GM21737 (cell line): ENCODE measurements at regions not wholly inside any gene's neighbourhood (a gene's known extent, or its start where the extent isn't known, plus 50 kb on each side); places are given as distances from the start of the nearest gene placed in this dataset.

ENCODE experiments used
- ATAC-seq: cut with Tn5 transposase; IDR thresholded peaks from one replicate; pipeline ENCODE4 v1.9.1; 2021; ENCODE audit warnings: mild to moderate bottlenecking, moderate library complexity; ENCODE audit not compliant: unreplicated experiment

DNA sequence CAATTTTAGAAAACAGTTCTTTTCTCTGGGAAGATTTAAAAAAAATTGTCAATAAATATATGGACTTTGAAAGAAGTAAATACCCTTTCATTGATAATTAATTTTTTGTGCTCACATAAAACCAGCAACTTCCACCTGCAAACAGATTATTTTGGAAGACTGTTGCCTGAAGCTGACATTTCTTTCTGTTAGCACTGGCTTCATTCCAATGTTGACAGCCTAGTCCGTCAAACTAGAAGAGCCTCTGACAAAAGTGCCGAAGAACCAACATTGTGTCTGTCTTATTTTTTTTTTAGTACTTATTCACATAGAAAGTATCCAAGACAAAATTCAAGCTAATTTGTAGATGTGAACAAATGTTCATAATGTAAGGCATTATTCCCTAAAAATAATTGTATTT is 108.6 kb upstream of the TMEM161B start:
- no peak for ATAC-seq

DNA sequence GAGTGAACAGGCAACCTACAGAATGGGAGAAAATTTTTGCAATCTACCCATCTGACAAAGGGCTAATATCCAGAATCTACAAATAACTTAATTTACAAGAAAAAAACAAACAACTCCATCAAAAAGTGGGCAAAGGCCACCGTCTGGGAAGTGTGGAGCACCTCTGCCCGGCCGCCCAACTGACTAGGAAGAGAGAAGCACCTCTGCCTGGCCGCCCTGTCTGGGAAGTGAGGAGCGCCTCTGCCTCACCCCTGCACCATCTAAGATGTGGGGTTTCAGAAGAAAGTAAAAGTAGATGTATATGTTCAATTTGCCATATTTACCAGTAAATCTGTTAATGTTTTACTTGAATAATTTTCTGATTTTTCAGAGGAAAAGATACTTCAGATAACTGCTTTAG is 108.1 kb upstream of the TMEM161B start:
- ATAC-seq: no peak

DNA sequence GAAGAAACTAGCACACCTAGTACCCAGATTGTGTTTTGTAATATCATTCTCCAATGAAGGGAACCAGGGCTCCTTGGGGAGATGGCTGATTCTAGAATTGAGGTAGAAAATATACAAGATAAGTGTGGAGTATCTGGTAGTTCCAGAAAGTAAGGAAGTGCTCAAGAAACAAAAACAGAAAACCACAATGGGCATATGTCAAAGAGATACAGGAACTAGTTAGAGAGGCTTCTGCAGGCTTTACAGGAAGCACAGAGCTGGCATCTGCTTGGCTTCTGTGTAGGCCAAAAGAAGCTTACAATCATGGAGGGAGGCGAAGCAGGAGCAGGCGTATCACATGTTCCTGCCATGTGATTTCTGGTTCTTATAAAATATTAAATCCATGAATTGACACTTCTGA is 105.7 kb upstream of the TMEM161B start:
- ATAC-seq: no peak

DNA sequence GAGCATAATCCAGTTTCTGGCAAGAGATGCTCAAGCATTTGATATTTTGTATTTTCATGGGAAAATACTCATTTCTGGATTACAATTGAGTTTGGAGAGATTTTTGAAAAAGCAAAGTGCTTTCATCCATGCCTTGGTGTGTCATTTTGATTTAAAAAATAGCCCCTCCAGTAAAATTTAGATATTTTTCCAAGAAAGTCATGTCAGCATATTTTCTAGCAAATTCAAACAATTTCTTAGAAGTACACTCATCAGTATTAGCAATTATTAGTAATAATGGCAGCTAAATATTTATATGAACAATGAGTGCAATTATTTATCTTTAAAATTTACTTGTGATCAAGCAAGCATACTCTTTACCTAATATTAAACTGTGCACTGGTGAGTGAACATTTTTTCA is 102.2 kb upstream of the TMEM161B start:
- ATAC-seq: no peak

DNA sequence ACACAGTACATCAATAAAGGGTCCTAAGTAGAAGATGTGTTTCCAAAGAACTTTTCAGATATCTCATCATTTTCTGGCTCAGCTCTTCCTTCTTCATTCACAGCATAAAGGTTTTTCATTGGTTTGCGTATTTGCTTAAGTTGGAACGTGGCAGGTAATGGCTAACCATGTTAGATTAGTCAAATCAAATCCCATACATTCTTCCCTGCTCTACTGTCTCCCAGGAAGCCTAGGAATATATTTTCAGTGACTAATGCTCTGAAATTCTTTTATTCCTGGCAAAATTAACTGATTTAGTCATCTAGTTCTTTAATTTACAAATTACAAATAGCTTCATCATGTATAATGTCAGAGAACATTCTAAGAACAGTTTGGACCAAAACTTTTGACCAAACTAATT is 99.6 kb upstream of the TMEM161B start:
- no peak for ATAC-seq

DNA sequence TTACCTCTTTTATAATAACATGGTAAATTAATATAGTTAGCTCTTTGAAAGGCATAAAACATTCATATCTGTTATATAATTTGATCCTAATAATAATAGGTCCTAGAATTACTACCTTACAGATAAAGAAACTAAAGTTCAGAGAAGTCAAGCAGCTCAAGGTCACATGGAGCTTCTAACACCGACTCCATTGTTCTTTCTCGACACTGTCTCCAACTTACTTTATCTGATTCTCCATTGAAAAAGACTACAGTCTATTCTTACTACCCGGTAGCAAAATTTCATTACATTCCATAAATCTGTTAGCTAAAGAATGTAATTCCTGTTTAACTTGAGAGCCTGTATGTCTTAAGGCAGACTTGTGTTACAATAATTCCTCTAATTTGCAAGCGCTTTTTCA is 96.3 kb upstream of the TMEM161B start:
- no peak for ATAC-seq

DNA sequence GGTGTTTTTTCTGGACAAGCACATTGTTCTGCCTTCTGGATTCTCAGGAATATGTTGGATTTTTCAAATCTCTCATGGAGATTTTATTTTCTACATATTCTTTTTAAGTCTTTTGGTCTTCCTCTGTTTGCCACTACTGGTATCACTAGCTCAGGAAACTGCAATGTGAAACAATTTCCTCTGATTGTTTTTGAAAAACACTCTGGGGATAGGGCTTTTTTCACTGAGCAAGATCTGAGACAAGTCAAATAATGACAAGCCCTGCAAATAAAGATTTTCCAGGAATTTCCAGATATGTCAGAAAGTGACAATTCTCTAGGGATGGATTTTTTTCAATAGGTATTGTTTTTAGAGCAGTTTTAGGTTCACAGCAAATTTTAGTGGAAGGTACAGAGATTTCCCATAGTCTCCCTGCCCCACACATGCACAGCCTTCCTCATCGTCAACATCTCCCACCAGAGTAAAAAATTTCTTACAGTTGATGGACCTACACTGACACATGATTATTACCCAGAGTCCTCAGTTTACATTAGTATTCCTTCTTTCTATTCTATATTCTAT is 86.9 kb upstream of the TMEM161B start:
- ATAC-seq: no peak

DNA sequence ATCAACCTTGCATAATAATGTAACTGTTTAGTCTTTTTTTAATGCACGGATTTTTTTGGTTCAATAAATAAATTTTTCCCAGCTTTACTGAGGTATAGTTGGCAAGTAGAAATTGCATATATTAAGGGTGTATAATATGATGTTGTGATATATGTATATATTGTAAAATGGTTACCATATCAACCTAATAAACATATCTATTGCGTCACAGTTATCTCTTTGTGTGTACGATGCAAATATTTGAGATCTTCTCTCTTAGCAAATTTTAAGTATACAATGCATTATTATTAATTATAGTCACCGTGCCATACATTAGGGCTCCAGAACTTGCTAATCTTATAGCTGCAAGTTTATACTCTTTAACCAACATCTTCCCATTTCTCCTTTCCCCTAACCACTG is 57.2 kb upstream of the TMEM161B start:
- ATAC-seq: no peak

DNA sequence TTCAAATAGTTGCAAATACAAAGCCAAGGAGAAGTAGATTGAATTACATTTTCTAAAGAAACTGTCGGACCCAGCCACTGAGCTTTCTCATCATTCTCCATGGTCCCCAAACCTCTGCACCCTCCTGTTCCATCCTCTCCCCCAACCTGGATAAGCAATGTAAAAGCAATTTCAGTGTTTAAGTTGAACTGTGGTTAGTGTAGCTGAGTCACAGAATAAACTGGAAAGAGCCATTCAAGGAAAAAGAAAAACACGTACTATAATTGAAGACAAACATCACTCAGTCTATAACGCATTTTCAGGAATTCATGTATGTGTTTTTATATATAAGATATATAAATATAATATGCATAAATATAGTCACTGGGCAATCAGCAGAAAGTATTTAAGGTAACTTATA is 54.1 kb upstream of the TMEM161B start:
- no peak for ATAC-seq
